Stimulated activated memory B cell treated with anti-CD40 and anti-IgM and Interleukin-4, amounts not matched to agents 10 μg/mL and 1 μg/mL and 100 μg/mL, for 72 hours (primary cell): ENCODE measurements at regions not wholly inside any gene's neighbourhood (a gene's known extent, or its start where the extent isn't known, plus 50 kb on each side); places are given as distances from the start of the nearest gene placed in this dataset.
A peak's percentile ranks its signal among the peaks of the same experiment; 100 is the strongest.
"Not testable (repeated sequence)": the region's sequence is repeated elsewhere in the genome, so short reads cannot be mapped to it uniquely, and the experiment has no call there.

ENCODE experiments used
- ATAC-seq: fragments of 150-1000 bp; cut with Tn5 transposase; 2 replicates; pipeline ENCODE4 v1.10.0; 2021
- H3K27ac Mint-ChIP-seq: one replicate; pipeline ENCODE4 v1.8.0; 2022; ENCODE audit warnings: mild to moderate bottlenecking, mixed read lengths
- H3K27me3 Mint-ChIP-seq: one replicate; pipeline ENCODE4 v1.8.0; 2022; ENCODE audit warnings: mixed read lengths
- H3K36me3 Mint-ChIP-seq: one replicate; pipeline ENCODE4 v1.8.0; 2022; ENCODE audit warnings: mixed read lengths
- H3K4me1 Mint-ChIP-seq: one replicate; pipeline ENCODE4 v1.8.0; 2022; ENCODE audit warnings: mixed read lengths
- H3K4me3 Mint-ChIP-seq: one replicate; pipeline ENCODE4 v1.8.0; 2022; ENCODE audit warnings: mild to moderate bottlenecking, moderate library complexity, mixed read lengths
- H3K9me3 Mint-ChIP-seq: one replicate; pipeline ENCODE4 v1.8.0; 2022; ENCODE audit warnings: mixed read lengths

GRCh38 chr11:119586181-119586580 lies 142.8 kb downstream of the NECTIN1 start:
- peaks cover 10% of the 10 kb centered on the region for H3K4me1 Mint-ChIP-seq
- H3K27me3 Mint-ChIP-seq = peaks cover 74% of the 10 kb centered on the region
- no peaks in the 10 kb centered on the region for H3K9me3 Mint-ChIP-seq
- H3K27ac Mint-ChIP-seq = no peak overlapping the region
- no peaks in the 10 kb centered on the region for H3K36me3 Mint-ChIP-seq
- no peak overlapping the region for H3K4me3 Mint-ChIP-seq
- ATAC-seq = no peak

GRCh38 chr11:119585043-119585781 lies 143.8 kb downstream of the NECTIN1 start:
- peaks cover 10% of the 10 kb centered on the region for H3K4me1 Mint-ChIP-seq
- H3K27me3 Mint-ChIP-seq = peaks cover 84% of the 10 kb centered on the region
- no peaks in the 10 kb centered on the region for H3K36me3 Mint-ChIP-seq
- H3K9me3 Mint-ChIP-seq = peaks cover 5% of the 10 kb centered on the region
- ATAC-seq = no peak
- no peak overlapping the region for H3K4me3 Mint-ChIP-seq
- no peak overlapping the region for H3K27ac Mint-ChIP-seq

GRCh38 chr11:119584193-119585042 lies 144.6 kb downstream of the NECTIN1 start:
- ATAC-seq = no peak
- Mint-ChIP-seq H3K27me3 (peaks cover 84% of the 10 kb centered on the region), H3K36me3 (no peaks in the 10 kb centered on the region), H3K4me3 (no peak overlapping the region), H3K9me3 (peaks cover 7% of the 10 kb centered on the region), H3K27ac (no peak overlapping the region), H3K4me1 (peaks cover 10% of the 10 kb centered on the region)

GRCh38 chr11:119583585-119583984 lies 145.4 kb downstream of the NECTIN1 start:
- no peak for ATAC-seq
- Mint-ChIP-seq H3K27me3 (peaks cover 78% of the 10 kb centered on the region), H3K4me1 (peaks cover 10% of the 10 kb centered on the region), H3K4me3 (no peak overlapping the region), H3K9me3 (peaks cover 7% of the 10 kb centered on the region), H3K27ac (no peak overlapping the region), H3K36me3 (no peaks in the 10 kb centered on the region)

GRCh38 chr11:119581396-119581795 lies 147.6 kb downstream of the NECTIN1 start:
- not testable (repeated sequence) for H3K36me3 Mint-ChIP-seq, H3K27ac Mint-ChIP-seq, ATAC-seq, H3K4me3 Mint-ChIP-seq, H3K9me3 Mint-ChIP-seq, H3K4me1 Mint-ChIP-seq
- H3K27me3 Mint-ChIP-seq = peaks cover 57% of the 10 kb centered on the region

GRCh38 chr11:119580751-119581150 lies 148.2 kb downstream of the NECTIN1 start:
- Mint-ChIP-seq H3K27ac (no peak overlapping the region), H3K27me3 (peaks cover 51% of the 10 kb centered on the region), H3K4me1 (peaks cover 10% of the 10 kb centered on the region), H3K36me3 (no peaks in the 10 kb centered on the region), H3K9me3 (peaks cover 7% of the 10 kb centered on the region), H3K4me3 (no peak overlapping the region)
- ATAC-seq = no peak

- ATAC-seq = no peak
- Mint-ChIP-seq H3K36me3 (no peaks in the 10 kb centered on the region), H3K9me3 (peaks cover 7% of the 10 kb centered on the region), H3K4me1 (peaks cover 10% of the 10 kb centered on the region), H3K4me3 (no peak overlapping the region), H3K27me3 (peaks cover 45% of the 10 kb centered on the region), H3K27ac (no peak overlapping the region)
Observed at GRCh38 chr11:119580081-119580480, 148.9 kb downstream of the NECTIN1 start.

GRCh38 chr11:119578521-119579191 lies 150.3 kb downstream of the NECTIN1 start:
- ATAC-seq = no peak
- peaks cover 7% of the 10 kb centered on the region for H3K9me3 Mint-ChIP-seq
- H3K4me3 Mint-ChIP-seq = no peak overlapping the region
- no peaks in the 10 kb centered on the region for H3K36me3 Mint-ChIP-seq
- H3K27ac Mint-ChIP-seq = no peak overlapping the region
- H3K4me1 Mint-ChIP-seq = peaks cover 6% of the 10 kb centered on the region
- peaks cover 31% of the 10 kb centered on the region for H3K27me3 Mint-ChIP-seq

- ATAC-seq = peak; percentile 27
- Mint-ChIP-seq H3K36me3 (no peaks in the 10 kb centered on the region), H3K4me3 (no peak overlapping the region), H3K4me1 (peaks cover 7% of the 10 kb centered on the region), H3K27me3 (no peaks in the 10 kb centered on the region), H3K27ac (no peak overlapping the region), H3K9me3 (no peaks in the 10 kb centered on the region)
Observed at GRCh38 chr11:119573858-119574257, 150.9 kb upstream of the THY1 start.

- no peaks in the 10 kb centered on the region for H3K9me3 Mint-ChIP-seq
- H3K27me3 Mint-ChIP-seq = no peaks in the 10 kb centered on the region
- peaks cover 7% of the 10 kb centered on the region for H3K4me1 Mint-ChIP-seq
- no peak overlapping the region for H3K4me3 Mint-ChIP-seq
- H3K36me3 Mint-ChIP-seq = no peaks in the 10 kb centered on the region
- no peak overlapping the region for H3K27ac Mint-ChIP-seq
- ATAC-seq = no peak
Observed at GRCh38 chr11:119572481-119573424, 149.8 kb upstream of the THY1 start.

- H3K4me3 Mint-ChIP-seq = no peak overlapping the region
- H3K27me3 Mint-ChIP-seq = no peaks in the 10 kb centered on the region
- H3K9me3 Mint-ChIP-seq = no peaks in the 10 kb centered on the region
- H3K4me1 Mint-ChIP-seq = peaks cover 7% of the 10 kb centered on the region
- no peak overlapping the region for H3K27ac Mint-ChIP-seq
- no peak for ATAC-seq
- H3K36me3 Mint-ChIP-seq = no peaks in the 10 kb centered on the region
Observed at GRCh38 chr11:119571311-119571710, 148.3 kb upstream of the THY1 start.

- H3K27me3 Mint-ChIP-seq = peaks cover 5% of the 10 kb centered on the region
- no peak overlapping the region for H3K4me3 Mint-ChIP-seq
- H3K36me3 Mint-ChIP-seq = no peaks in the 10 kb centered on the region
- no peak overlapping the region for H3K27ac Mint-ChIP-seq
- no peaks in the 10 kb centered on the region for H3K4me1 Mint-ChIP-seq
- peak; percentile 84 for ATAC-seq
- H3K9me3 Mint-ChIP-seq = peaks cover 7% of the 10 kb centered on the region
Observed at GRCh38 chr11:119567688-119568582, 145.0 kb upstream of the THY1 start.

GRCh38 chr11:119566319-119566718 lies 143.3 kb upstream of the THY1 start:
- Mint-ChIP-seq H3K9me3 (peaks cover 16% of the 10 kb centered on the region), H3K36me3 (no peaks in the 10 kb centered on the region), H3K4me3 (no peak overlapping the region), H3K27ac (no peak overlapping the region), H3K27me3 (peaks cover 21% of the 10 kb centered on the region), H3K4me1 (no peaks in the 10 kb centered on the region)
- no peak for ATAC-seq

GRCh38 chr11:119565693-119566092 lies 142.7 kb upstream of the THY1 start:
- not testable (repeated sequence) for H3K4me3 Mint-ChIP-seq, H3K36me3 Mint-ChIP-seq, H3K4me1 Mint-ChIP-seq, ATAC-seq, H3K27ac Mint-ChIP-seq
- peaks cover 16% of the 10 kb centered on the region for H3K9me3 Mint-ChIP-seq
- peaks cover 24% of the 10 kb centered on the region for H3K27me3 Mint-ChIP-seq
